Transverse colon (tissue), 4 donors: ENCODE measurements at regions not wholly inside any gene's neighbourhood (a gene's known extent, or its start where the extent isn't known, plus 50 kb on each side); places are given as distances from the start of the nearest gene placed in this dataset.

Experiments used
- CTCF ChIP-seq, 5 experiments: fragments of 200-600 bp in 3 of 5; fragments of 450-650 bp in 2 of 5; sonication (generic) in 3 of 5; IDR thresholded peaks; 1 replicate in 2 of 5; 2 replicates in 3 of 5; pipeline ENCODE4 v1.5.1; 2016 to 2017; ENCODE audit warnings: antibody characterized with exemption in 5 of 5, inconsistent platforms in 3 of 5, mild to moderate bottlenecking in 2 of 5, moderate library complexity in 1 of 5
- EP300 ChIP-seq: sonication (generic); formaldehyde crosslinking; IDR thresholded peaks from one replicate; pipeline ENCODE4 v1.6.1; 2017; ENCODE audit warnings: antibody characterized with exemption, low read depth
- POLR2A ChIP-seq: fragments of 450-650 bp; IDR thresholded peaks from one replicate; pipeline ENCODE4 v1.6.1; 2016; ENCODE audit warnings: antibody characterized with exemption, mild to moderate bottlenecking, moderate library complexity
- POLR2AphosphoS5 ChIP-seq, 3 donors: sonication (generic); formaldehyde crosslinking; IDR thresholded peaks; one replicate each; pipeline ENCODE4 v1.6.1; 2016; ENCODE audit warnings: antibody characterized with exemption in 3 of 3

GRCh38 chr3:104598848-104599511, 767.7 kb upstream of the ALCAM start:
- TF ChIP-seq POLR2A (no peak), CTCF (IDR thresholded peaks at IDR 0.05) (no peak), EP300 (no peak), POLR2AphosphoS5 (IDR thresholded peaks at IDR 0.05) (no peak)
